ENCODE measurements at regions not wholly inside any gene's neighbourhood (a gene's known extent, or its start where the extent isn't known, plus 50 kb on each side); places are given as distances from the start of the nearest gene placed in this dataset.

DNA sequence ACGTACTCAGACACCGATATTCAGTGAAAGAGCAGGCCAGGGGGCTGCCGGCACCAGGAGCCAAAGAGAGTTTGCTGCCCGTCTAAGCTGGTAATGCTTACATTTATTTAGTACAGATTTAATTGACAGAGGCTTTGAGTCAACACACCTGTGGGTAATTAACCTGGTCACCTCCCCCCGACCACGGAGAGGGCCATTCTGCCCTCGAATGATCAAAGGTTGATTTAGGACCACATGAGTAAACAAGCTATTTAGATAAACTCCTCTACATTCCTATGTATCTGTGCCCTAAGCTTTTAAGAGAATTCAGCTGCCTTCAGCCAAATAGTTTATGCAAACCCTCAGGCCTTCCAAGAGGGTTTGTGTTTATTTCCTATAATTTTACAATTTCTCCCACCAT, 164.8 kb downstream of the IPMK start:
- no peak overlapping the region for H2BK5ac ChIP-seq (ENCODE audit: low read length)
- no peak overlapping the region for H3K27ac ChIP-seq (replicated peaks; ENCODE audit: low read length)
- no peak overlapping the region for H4K91ac ChIP-seq (ENCODE audit: low read depth, low read length, poor library complexity)
- H4K8ac ChIP-seq (ENCODE audit: low read depth, low read length): no peak overlapping the region
- no peak overlapping the region for H2BK12ac ChIP-seq (ENCODE audit: low read length)
- no peak overlapping the region for H3K18ac ChIP-seq (ENCODE audit: low read length)
- H2BK120ac ChIP-seq (ENCODE audit: low read depth, low read length): no peak overlapping the region
- no peak for DNase-seq (ENCODE audit: low spot score)
- H3K14ac ChIP-seq (ENCODE audit: low read length): no peak overlapping the region
- WGBS, 2 donors (ENCODE audit: extremely low coverage in 2 of 2, insufficient read length in 2 of 2, insufficient replicate concordance in 1 of 2): no CpG with 5 or more reads among the region's 7 CpGs
- H2AFZ ChIP-seq (ENCODE audit: low read length): no peak overlapping the region
- H3K36me3 ChIP-seq (replicated peaks in 1 of 2; ENCODE audit: control insufficient read depth in 2 of 2, insufficient read depth in 2 of 2, low read length in 2 of 2): no peaks in the 10 kb centered on the region
- H3K27me3 ChIP-seq (ENCODE audit: control insufficient read depth in 3 of 3, insufficient read depth in 3 of 3, low read depth in 1 of 3, low read length in 3 of 3): no peaks in the 10 kb centered on the region
- H3K79me1 ChIP-seq (ENCODE audit: low read depth, low read length): no peaks in the 10 kb centered on the region
- H3K4ac ChIP-seq (ENCODE audit: low read length): no peak overlapping the region
- H3K23ac ChIP-seq (ENCODE audit: low read depth, low read length, poor library complexity): no peak overlapping the region
- no peak overlapping the region for H3K9ac ChIP-seq (ENCODE audit: low read depth, low read length, poor library complexity)
- no peak overlapping the region for H3K4me3 ChIP-seq (ENCODE audit: low read length in 2 of 2)
- H2AK5ac ChIP-seq (ENCODE audit: low read depth, low read length): no peak overlapping the region
- H2BK15ac ChIP-seq (ENCODE audit: low read length): no peak overlapping the region
- peaks cover 0 to 3% of the 10 kb centered on the region in 2 donors for H3K4me1 ChIP-seq (ENCODE audit: control insufficient read depth in 2 of 2, insufficient read depth in 1 of 2, low read depth in 1 of 2, low read length in 2 of 2)
- peaks cover 0 to 1% of the 10 kb centered on the region in 2 donors for H3K9me3 ChIP-seq (replicated peaks in 1 of 2; ENCODE audit: control insufficient read depth in 2 of 2, insufficient read depth in 1 of 2, low read depth in 1 of 2, low read length in 2 of 2)
- no peak overlapping the region for H3K4me2 ChIP-seq (ENCODE audit: insufficient read depth, low read length, poor library complexity, severe bottlenecking)

DNA sequence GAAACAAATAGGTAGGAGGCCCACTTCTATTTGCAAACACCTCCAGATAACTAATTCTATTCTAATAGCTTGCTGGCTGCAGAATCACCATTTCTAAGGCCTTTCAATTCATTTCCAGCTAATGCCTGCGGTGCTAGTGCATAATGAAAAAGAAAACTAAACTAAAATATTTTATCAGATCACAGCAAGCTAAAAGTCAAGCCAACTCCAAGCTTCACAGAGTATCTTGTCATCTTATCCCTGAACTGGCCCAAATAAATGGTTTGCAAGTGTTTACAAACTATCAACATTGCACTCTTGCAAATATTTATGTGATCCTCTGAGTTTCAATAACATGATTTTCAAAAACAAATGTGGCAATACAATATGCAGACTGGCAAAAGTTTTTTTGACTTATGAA, 166.0 kb downstream of the IPMK start:
- Histone ChIP-seq H3K4ac (ENCODE audit: low read length) (no peak overlapping the region), H3K4me1 (ENCODE audit: control insufficient read depth in 2 of 2, insufficient read depth in 1 of 2, low read depth in 1 of 2, low read length in 2 of 2) (peaks cover 0 to 3% of the 10 kb centered on the region in 2 donors), H2BK120ac (ENCODE audit: low read depth, low read length) (no peak overlapping the region), H2AFZ (ENCODE audit: low read length) (no peak overlapping the region), H3K14ac (ENCODE audit: low read length) (no peak overlapping the region), H3K9ac (ENCODE audit: low read depth, low read length, poor library complexity) (no peak overlapping the region), H3K79me1 (ENCODE audit: low read depth, low read length) (no peaks in the 10 kb centered on the region), H3K27ac (replicated peaks; ENCODE audit: low read length) (no peak overlapping the region), H2AK5ac (ENCODE audit: low read depth, low read length) (no peak overlapping the region), H4K91ac (ENCODE audit: low read depth, low read length, poor library complexity) (no peak overlapping the region), H3K4me3 (ENCODE audit: low read length in 2 of 2) (no peak overlapping the region), H3K36me3 (replicated peaks in 1 of 2; ENCODE audit: control insufficient read depth in 2 of 2, insufficient read depth in 2 of 2, low read length in 2 of 2) (no peaks in the 10 kb centered on the region), H2BK12ac (ENCODE audit: low read length) (no peak overlapping the region), H4K8ac (ENCODE audit: low read depth, low read length) (no peak overlapping the region), H3K23ac (ENCODE audit: low read depth, low read length, poor library complexity) (no peak overlapping the region), H3K9me3 (replicated peaks in 1 of 2; ENCODE audit: control insufficient read depth in 2 of 2, insufficient read depth in 1 of 2, low read depth in 1 of 2, low read length in 2 of 2) (peaks cover 0 to 1% of the 10 kb centered on the region in 2 donors), H3K27me3 (ENCODE audit: control insufficient read depth in 3 of 3, insufficient read depth in 3 of 3, low read depth in 1 of 3, low read length in 3 of 3) (no peaks in the 10 kb centered on the region), H2BK5ac (ENCODE audit: low read length) (no peak overlapping the region), H2BK15ac (ENCODE audit: low read length) (no peak overlapping the region), H3K18ac (ENCODE audit: low read length) (no peak overlapping the region), H3K4me2 (ENCODE audit: insufficient read depth, low read length, poor library complexity, severe bottlenecking) (no peak overlapping the region)
- DNase-seq (ENCODE audit: low spot score): no peak
- WGBS, 2 donors (ENCODE audit: extremely low coverage in 2 of 2, insufficient read length in 2 of 2, insufficient replicate concordance in 1 of 2): no CpG with 5 or more reads among the region's 1 CpG

DNA sequence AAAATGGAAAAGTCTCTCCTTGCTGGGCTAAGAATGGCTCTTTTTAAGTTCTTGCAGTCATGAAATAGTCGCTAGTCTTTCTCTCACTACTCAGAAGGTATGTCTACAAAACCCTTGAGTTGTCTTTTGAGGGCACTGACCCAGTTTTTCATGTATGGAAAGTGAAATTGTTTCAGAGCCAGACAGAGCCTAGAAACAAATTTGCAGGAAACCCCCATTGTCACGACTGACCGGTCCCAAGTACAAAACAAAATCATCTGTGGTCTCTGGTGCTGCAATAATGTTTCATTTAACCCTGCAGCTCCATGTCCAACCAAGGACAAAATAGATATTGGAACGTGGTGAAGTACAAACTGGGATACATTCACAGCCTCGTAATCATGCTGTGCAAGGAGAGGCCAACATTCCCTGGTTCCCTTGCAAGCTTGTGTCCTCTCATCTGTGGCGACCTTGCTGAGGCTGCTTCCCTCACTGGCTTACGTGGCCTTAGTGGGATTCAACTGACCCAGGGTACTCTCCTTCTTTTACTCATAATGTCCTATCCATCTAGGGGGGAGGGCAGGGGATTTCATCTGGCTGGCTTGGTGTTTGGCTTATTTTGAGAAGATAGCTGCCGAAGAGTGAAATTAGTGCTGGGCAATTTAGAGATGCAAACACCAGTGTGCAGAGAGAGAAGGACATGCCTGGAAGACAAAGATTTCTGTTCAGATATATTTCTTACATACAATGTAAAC, 172.5 kb downstream of the IPMK start:
- no CpG with 5 or more reads among the region's 8 CpGs for WGBS, 2 donors (ENCODE audit: extremely low coverage in 2 of 2, insufficient read length in 2 of 2, insufficient replicate concordance in 1 of 2)

DNA sequence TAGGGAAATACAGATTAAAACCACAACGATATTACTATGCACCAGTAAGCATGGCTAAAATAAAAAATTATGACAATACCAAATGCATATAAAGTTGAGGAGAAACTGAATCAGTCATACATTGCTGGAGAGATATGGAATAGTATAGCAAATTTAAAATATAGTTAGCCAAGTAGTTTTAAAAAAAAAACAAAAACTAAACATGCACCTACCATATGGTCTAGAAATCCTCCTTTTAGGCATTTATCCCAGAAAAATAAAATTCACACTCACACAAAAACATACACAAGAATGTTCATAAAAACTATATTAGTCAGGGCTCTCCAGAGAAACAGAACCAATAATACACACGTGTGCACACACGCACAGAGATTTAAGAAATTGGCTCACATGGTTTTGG, 175.8 kb downstream of the IPMK start:
- WGBS, 2 donors (ENCODE audit: extremely low coverage in 2 of 2, insufficient read length in 2 of 2, insufficient replicate concordance in 1 of 2): no CpG with 5 or more reads among the region's 3 CpGs
- Histone ChIP-seq H2BK12ac (ENCODE audit: low read length) (no peak overlapping the region), H2BK15ac (ENCODE audit: low read length) (no peak overlapping the region), H4K8ac (ENCODE audit: low read depth, low read length) (no peak overlapping the region), H2BK5ac (ENCODE audit: low read length) (no peak overlapping the region), H3K79me1 (ENCODE audit: low read depth, low read length) (no peaks in the 10 kb centered on the region), H3K14ac (ENCODE audit: low read length) (no peak overlapping the region), H3K4ac (ENCODE audit: low read length) (no peak overlapping the region), H3K4me1 (ENCODE audit: control insufficient read depth in 2 of 2, insufficient read depth in 1 of 2, low read depth in 1 of 2, low read length in 2 of 2) (no peaks in the 10 kb centered on the region), H2AK5ac (ENCODE audit: low read depth, low read length) (no peak overlapping the region), H3K36me3 (replicated peaks in 1 of 2; ENCODE audit: control insufficient read depth in 2 of 2, insufficient read depth in 2 of 2, low read length in 2 of 2) (no peaks in the 10 kb centered on the region), H3K4me3 (ENCODE audit: low read length in 2 of 2) (no peak overlapping the region), H2AFZ (ENCODE audit: low read length) (no peak overlapping the region), H3K9ac (ENCODE audit: low read depth, low read length, poor library complexity) (no peak overlapping the region), H4K91ac (ENCODE audit: low read depth, low read length, poor library complexity) (no peak overlapping the region), H3K23ac (ENCODE audit: low read depth, low read length, poor library complexity) (no peak overlapping the region), H3K27me3 (ENCODE audit: control insufficient read depth in 3 of 3, insufficient read depth in 3 of 3, low read depth in 1 of 3, low read length in 3 of 3) (no peaks in the 10 kb centered on the region), H2BK120ac (ENCODE audit: low read depth, low read length) (no peak overlapping the region), H3K18ac (ENCODE audit: low read length) (no peak overlapping the region), H3K9me3 (replicated peaks in 1 of 2; ENCODE audit: control insufficient read depth in 2 of 2, insufficient read depth in 1 of 2, low read depth in 1 of 2, low read length in 2 of 2) (no peaks in the 10 kb centered on the region), H3K4me2 (ENCODE audit: insufficient read depth, low read length, poor library complexity, severe bottlenecking) (no peak overlapping the region), H3K27ac (replicated peaks; ENCODE audit: low read length) (no peak overlapping the region)
- no peak for DNase-seq (ENCODE audit: low spot score)

More for the DNA sequence above, 172.5 kb downstream of the IPMK start:
- H3K23ac ChIP-seq (ENCODE audit: low read depth, low read length, poor library complexity): no peak overlapping the region
- no peak overlapping the region for H2BK12ac ChIP-seq (ENCODE audit: low read length)
- H3K9me3 ChIP-seq (replicated peaks in 1 of 2; ENCODE audit: control insufficient read depth in 2 of 2, insufficient read depth in 1 of 2, low read depth in 1 of 2, low read length in 2 of 2): no peaks in the 10 kb centered on the region
- H3K27me3 ChIP-seq (ENCODE audit: control insufficient read depth in 3 of 3, insufficient read depth in 3 of 3, low read depth in 1 of 3, low read length in 3 of 3): no peaks in the 10 kb centered on the region
- H3K36me3 ChIP-seq (replicated peaks in 1 of 2; ENCODE audit: control insufficient read depth in 2 of 2, insufficient read depth in 2 of 2, low read length in 2 of 2): no peaks in the 10 kb centered on the region
- no peak overlapping the region for H2BK15ac ChIP-seq (ENCODE audit: low read length)
- H2BK5ac ChIP-seq (ENCODE audit: low read length): no peak overlapping the region
- no peak overlapping the region for H3K27ac ChIP-seq (replicated peaks; ENCODE audit: low read length)
- H2BK120ac ChIP-seq (ENCODE audit: low read depth, low read length): no peak overlapping the region
- H3K4ac ChIP-seq (ENCODE audit: low read length): no peak overlapping the region
- no peaks in the 10 kb centered on the region for H3K79me1 ChIP-seq (ENCODE audit: low read depth, low read length)
- H3K4me2 ChIP-seq (ENCODE audit: insufficient read depth, low read length, poor library complexity, severe bottlenecking): no peak overlapping the region
- DNase-seq (ENCODE audit: low spot score): no peak
- H3K9ac ChIP-seq (ENCODE audit: low read depth, low read length, poor library complexity): no peak overlapping the region
- H3K18ac ChIP-seq (ENCODE audit: low read length): no peak overlapping the region
- H3K4me3 ChIP-seq (ENCODE audit: low read length in 2 of 2): no peak overlapping the region
- H4K8ac ChIP-seq (ENCODE audit: low read depth, low read length): no peak overlapping the region
- no peak overlapping the region for H2AFZ ChIP-seq (ENCODE audit: low read length)
- no peaks in the 10 kb centered on the region for H3K4me1 ChIP-seq (ENCODE audit: control insufficient read depth in 2 of 2, insufficient read depth in 1 of 2, low read depth in 1 of 2, low read length in 2 of 2)
- H2AK5ac ChIP-seq (ENCODE audit: low read depth, low read length): no peak overlapping the region
- no peak overlapping the region for H4K91ac ChIP-seq (ENCODE audit: low read depth, low read length, poor library complexity)
- no peak overlapping the region for H3K14ac ChIP-seq (ENCODE audit: low read length)
